RWPE1 (cell line): ENCODE measurements at regions not wholly inside any gene's neighbourhood (a gene's known extent, or its start where the extent isn't known, plus 50 kb on each side); places are given as distances from the start of the nearest gene placed in this dataset.
"Not testable (repeated sequence)": the region's sequence is repeated elsewhere in the genome, so short reads cannot be mapped to it uniquely, and the experiment has no call there.

Source experiments
- CTCF ChIA-PET: fragments of 350-600 bp; sonication (Branson Sonifier 250); formaldehyde crosslinking; extraction: SDS; loops from one replicate; lab custom pipeline; 2021; lab: Yijun Ruan, JAX
- POLR2A ChIA-PET: fragments of 400-600 bp; formaldehyde crosslinking; extraction: SDS; loops from one replicate; lab custom pipeline; 2020; ENCODE audit warnings: antibody characterized with exemption; ENCODE audit not compliant: low non-redundant PET; lab: Yijun Ruan, JAX
- DNase-seq: peaks from one replicate; pipeline ENCODE4 v3.0.0; 2012; ENCODE audit warnings: low spot score
- H3K27ac ChIP-seq: fragments of 450-650 bp; 2 replicates; pipeline ENCODE4 v1.5.1; 2017
- CTCF ChIP-seq: fragments of 450-650 bp; conservative IDR thresholded peaks from 2 replicates; pipeline ENCODE4 v1.5.1; 2017; ENCODE audit warnings: low read depth, mild to moderate bottlenecking

GRCh38 chr6:67687396-67687795 lies 947.7 kb upstream of the ADGRB3 start:
- POLR2A ChIA-PET = no interaction called here
- CTCF ChIA-PET = no interaction called here
- no peak for TF ChIP-seq CTCF
- H3K27ac ChIP-seq = no peak overlapping the region
- no peak for DNase-seq

- H3K27ac ChIP-seq, DNase-seq, POLR2A ChIA-PET: not testable (repeated sequence)
- CTCF ChIA-PET = interaction anchor here (0.7 kb wide), 1 partner anchor 1021 kb away, joined by 5 read pairs; no protein-coding TSS in a partner anchor
Observed at GRCh38 chr6:67686225-67686624, 948.9 kb upstream of the ADGRB3 start.

- H3K27ac ChIP-seq = no peak overlapping the region
- no peak for TF ChIP-seq CTCF
- ChIA-PET POLR2A (no interaction called here), CTCF (interaction anchor here (0.6 kb wide), 1 partner anchor 713 kb away, joined by 3 read pairs; no protein-coding TSS in a partner anchor)
- DNase-seq = peak; percentile 34
Observed at GRCh38 chr6:67683960-67684359, 951.1 kb upstream of the ADGRB3 start.

GRCh38 chr6:67680297-67680932 lies 954.7 kb upstream of the ADGRB3 start:
- POLR2A ChIA-PET = no interaction called here
- CTCF ChIA-PET = no interaction called here
- no peak for TF ChIP-seq CTCF
- no peak overlapping the region for H3K27ac ChIP-seq
- DNase-seq = no peak

GRCh38 chr6:67679566-67680296 lies 955.4 kb upstream of the ADGRB3 start:
- no peak for DNase-seq
- TF ChIP-seq CTCF = no peak
- CTCF ChIA-PET = no interaction called here
- no peak overlapping the region for H3K27ac ChIP-seq
- POLR2A ChIA-PET = no interaction called here

GRCh38 chr6:67676892-67677291 lies 958.2 kb upstream of the ADGRB3 start:
- TF ChIP-seq CTCF = no peak
- POLR2A ChIA-PET = no interaction called here
- H3K27ac ChIP-seq = no peak overlapping the region
- CTCF ChIA-PET = no interaction called here
- no peak for DNase-seq
